Upper lobe of left lung (tissue), 6 donors: ENCODE measurements at regions not wholly inside any gene's neighbourhood (a gene's known extent, or its start where the extent isn't known, plus 50 kb on each side); places are given as distances from the start of the nearest gene placed in this dataset.
A peak's percentile ranks its signal among the peaks of the same experiment; 100 is the strongest.

Experiments
- ATAC-seq, 2 donors: fragments of 200-7000 bp; cut with Tn5 transposase; one replicate each; pipeline ENCODE4 v1.9.1; 2022; ENCODE audit warnings: mild to moderate bottlenecking in 2 of 2, moderate library complexity in 2 of 2; ENCODE audit not compliant: low FRiP score in 2 of 2
- DNase-seq, 2 donors: peaks; one replicate each; pipeline ENCODE4 v3.0.0-alpha.2; 2019 to 2020
- H3K27ac ChIP-seq, 4 donors: fragments of 200-600 bp; sonication (generic); one replicate each; pipeline ENCODE4 v1.5.1; 2016 to 2019
- H3K27me3 ChIP-seq, 4 donors: fragments of 200-600 bp; sonication (generic); one replicate each; pipeline ENCODE4 v1.5.1; 2017 to 2019
- H3K36me3 ChIP-seq, 4 donors: fragments of 200-600 bp; sonication (generic); one replicate each; pipeline ENCODE4 v1.5.1; 2016 to 2019
- H3K4me1 ChIP-seq, 4 donors: fragments of 200-600 bp; sonication (generic); one replicate each; pipeline ENCODE4 v1.5.1; 2018 to 2019
- H3K4me3 ChIP-seq, 4 donors: fragments of 200-600 bp; sonication (generic); one replicate each; pipeline ENCODE4 v1.5.1; 2017 to 2019; ENCODE audit warnings: mild to moderate bottlenecking in 2 of 4, moderate library complexity in 1 of 4
- H3K9me3 ChIP-seq, 4 donors: fragments of 200-600 bp; sonication (generic); one replicate each; pipeline ENCODE4 v1.5.1; 2018 to 2019
- CTCF ChIP-seq, 6 experiments: fragments of 450-650 bp in 4 of 6; fragments of 200-600 bp in 2 of 6; sonication (generic) in 2 of 6; IDR thresholded peaks; one replicate each; pipeline ENCODE4 v1.5.1; 2016 to 2019; ENCODE audit warnings: antibody characterized with exemption in 6 of 6
- EP300 ChIP-seq, 4 donors: sonication (generic); formaldehyde crosslinking; IDR thresholded peaks; one replicate each; pipeline ENCODE4 v1.5.1; 2017; ENCODE audit warnings: antibody characterized with exemption in 4 of 4, control low read depth in 2 of 4
- POLR2A ChIP-seq, 4 donors: fragments of 450-650 bp; IDR thresholded peaks; one replicate each; pipeline ENCODE4 v1.5.1; 2016 to 2017; ENCODE audit warnings: antibody characterized with exemption in 4 of 4, mild to moderate bottlenecking in 2 of 4
- POLR2AphosphoS5 ChIP-seq, 2 donors: sonication (generic); formaldehyde crosslinking; IDR thresholded peaks; one replicate each; pipeline ENCODE4 v1.5.1; 2017; ENCODE audit warnings: antibody characterized with exemption in 2 of 2
- WGBS, 2 donors: methylation state at CpG; one replicate each; pipeline ENCODE4 v1.1.5; 2017 to 2018; 5-methylcytosine and 5-hydroxymethylcytosine counted together
- donor health status: DM: no; HTN: no; CAD: no; lungs with moderate emphysema.
- donor health status: DM: no; HTN: yes; CAD: no; lungs with severe emphysema.

GRCh38 chr18:64852281-64852680, 703.4 kb upstream of the LINC00305 start:
- Histone ChIP-seq H3K27me3 (no peaks in the 10 kb centered on the region), H3K36me3 (no peaks in the 10 kb centered on the region), H3K27ac (no peak overlapping the region), H3K4me1 (no peaks in the 10 kb centered on the region), H3K9me3 (no peaks in the 10 kb centered on the region), H3K4me3 (no peak overlapping the region)
- 52 to 55% methylated on average over 5 of the region's 5 CpGs for WGBS, 2 donors
- ATAC-seq = no peak
- no peak for DNase-seq
- no peak for TF ChIP-seq EP300 (IDR thresholded peaks at IDR 0.05)
- no peak for TF ChIP-seq CTCF (IDR thresholded peaks at IDR 0.05)
- TF ChIP-seq POLR2A (IDR thresholded peaks at IDR 0.05) = no peak
- no peak for TF ChIP-seq POLR2AphosphoS5 (IDR thresholded peaks at IDR 0.05)

GRCh38 chr18:64851726-64852125, 702.8 kb upstream of the LINC00305 start:
- Histone ChIP-seq H3K27me3 (no peaks in the 10 kb centered on the region), H3K9me3 (no peaks in the 10 kb centered on the region), H3K4me1 (no peaks in the 10 kb centered on the region), H3K27ac (no peak overlapping the region), H3K4me3 (no peak overlapping the region), H3K36me3 (no peaks in the 10 kb centered on the region)
- DNase-seq = no peak
- WGBS, 2 donors = 73 to 82% methylated on average over 5 to 6 of the region's 6 CpGs
- TF ChIP-seq POLR2AphosphoS5 (IDR thresholded peaks at IDR 0.05) (no peak), POLR2A (IDR thresholded peaks at IDR 0.05) (no peak), CTCF (IDR thresholded peaks at IDR 0.05) (no peak), EP300 (IDR thresholded peaks at IDR 0.05) (no peak)
- ATAC-seq = peak in 1 of 2 donors; percentile 36

GRCh38 chr18:64850791-64851190, 701.9 kb upstream of the LINC00305 start:
- no peak overlapping the region for H3K4me3 ChIP-seq
- no peaks in the 10 kb centered on the region for H3K4me1 ChIP-seq
- WGBS, 2 donors = 65 to 85% methylated on average over 1 of the region's 1 CpG
- H3K27me3 ChIP-seq = no peaks in the 10 kb centered on the region
- ATAC-seq (no peak), DNase-seq (no peak)
- TF ChIP-seq CTCF (IDR thresholded peaks at IDR 0.05) (no peak), EP300 (IDR thresholded peaks at IDR 0.05) (no peak), POLR2A (IDR thresholded peaks at IDR 0.05) (no peak), POLR2AphosphoS5 (IDR thresholded peaks at IDR 0.05) (no peak)
- no peak overlapping the region for H3K27ac ChIP-seq
- no peaks in the 10 kb centered on the region for H3K9me3 ChIP-seq
- no peaks in the 10 kb centered on the region for H3K36me3 ChIP-seq

- no peaks in the 10 kb centered on the region for H3K4me1 ChIP-seq
- no peak overlapping the region for H3K4me3 ChIP-seq
- no peaks in the 10 kb centered on the region for H3K36me3 ChIP-seq
- no peaks in the 10 kb centered on the region for H3K27me3 ChIP-seq
- 39 to 61% methylated on average over 2 of the region's 2 CpGs for WGBS, 2 donors
- DNase-seq (no peak), ATAC-seq (no peak)
- no peaks in the 10 kb centered on the region for H3K9me3 ChIP-seq
- no peak for TF ChIP-seq POLR2AphosphoS5 (IDR thresholded peaks at IDR 0.05)
- no peak for TF ChIP-seq EP300 (IDR thresholded peaks at IDR 0.05)
- no peak for TF ChIP-seq POLR2A (IDR thresholded peaks at IDR 0.05)
- no peak for TF ChIP-seq CTCF (IDR thresholded peaks at IDR 0.05)
- H3K27ac ChIP-seq = no peak overlapping the region
Measured at GRCh38 chr18:64840911-64841701, 692.2 kb upstream of the LINC00305 start.

GRCh38 chr18:64810354-64810753, 661.5 kb upstream of the LINC00305 start:
- no peak overlapping the region for H3K27ac ChIP-seq
- H3K4me1 ChIP-seq = no peaks in the 10 kb centered on the region
- DNase-seq (no peak), ATAC-seq (no peak)
- no peak for TF ChIP-seq POLR2A (IDR thresholded peaks at IDR 0.05)
- no peak for TF ChIP-seq CTCF (IDR thresholded peaks at IDR 0.05)
- TF ChIP-seq EP300 (IDR thresholded peaks at IDR 0.05) = no peak
- TF ChIP-seq POLR2AphosphoS5 (IDR thresholded peaks at IDR 0.05) = no peak
- H3K9me3 ChIP-seq = no peaks in the 10 kb centered on the region
- H3K27me3 ChIP-seq = no peaks in the 10 kb centered on the region
- WGBS, 2 donors = 82 to 91% methylated on average over 3 of the region's 3 CpGs
- H3K36me3 ChIP-seq = no peaks in the 10 kb centered on the region
- H3K4me3 ChIP-seq = no peak overlapping the region
